Inferior parietal cortex (tissue), 1 donor: ENCODE measurements at regions not wholly inside any gene's neighbourhood (a gene's known extent, or its start where the extent isn't known, plus 50 kb on each side); places are given as distances from the start of the nearest gene placed in this dataset.

Experiments used
- DNase-seq: peaks from one replicate; pipeline ENCODE4 v3.0.0-alpha.2; 2016; ENCODE audit errors: extremely low spot score

- DNase-seq = no peak
These were observed 180.9 kb upstream of the GRIK2 start for GRCh38 chr6:101212640-101213039.

- no peak for DNase-seq
These were observed 171.5 kb upstream of the GRIK2 start for GRCh38 chr6:101222007-101222406.

GRCh38 chr6:101224751-101225150, 168.8 kb upstream of the GRIK2 start:
- DNase-seq = no peak

GRCh38 chr6:101226677-101227135, 166.8 kb upstream of the GRIK2 start:
- DNase-seq = no peak

- DNase-seq = no peak
These were observed 162.6 kb upstream of the GRIK2 start for GRCh38 chr6:101230866-101231265.

- no peak for DNase-seq
These were observed 161.8 kb upstream of the GRIK2 start for GRCh38 chr6:101231606-101232235.

- DNase-seq = no peak
These were observed 160.5 kb upstream of the GRIK2 start for GRCh38 chr6:101232961-101233360.

GRCh38 chr6:101236709-101237108, 156.8 kb upstream of the GRIK2 start:
- DNase-seq = no peak

GRCh38 chr6:101241442-101241841, 152.1 kb upstream of the GRIK2 start:
- no peak for DNase-seq

GRCh38 chr6:101249470-101249869, 144.0 kb upstream of the GRIK2 start:
- no peak for DNase-seq

- no peak for DNase-seq
These were observed 136.3 kb upstream of the GRIK2 start for GRCh38 chr6:101257163-101257562.

- no peak for DNase-seq
These were observed 134.0 kb upstream of the GRIK2 start for GRCh38 chr6:101259505-101259904.

- DNase-seq = no peak
These were observed 129.9 kb upstream of the GRIK2 start for GRCh38 chr6:101263596-101263995.

GRCh38 chr6:101266063-101266462, 127.4 kb upstream of the GRIK2 start:
- no peak for DNase-seq

GRCh38 chr6:101268541-101268940, 125.0 kb upstream of the GRIK2 start:
- DNase-seq = no peak

- DNase-seq = no peak
These were observed 118.3 kb upstream of the GRIK2 start for GRCh38 chr6:101275251-101275650.

- no peak for DNase-seq
These were observed 117.4 kb upstream of the GRIK2 start for GRCh38 chr6:101276066-101276465.

GRCh38 chr6:101279410-101279809, 114.1 kb upstream of the GRIK2 start:
- DNase-seq = no peak

GRCh38 chr6:101281266-101281665, 112.2 kb upstream of the GRIK2 start:
- DNase-seq = no peak

- no peak for DNase-seq
These were observed 109.4 kb upstream of the GRIK2 start for GRCh38 chr6:101284131-101284530.

- DNase-seq = no peak
These were observed 107.4 kb upstream of the GRIK2 start for GRCh38 chr6:101286146-101286545.

- DNase-seq = no peak
These were observed 103.2 kb upstream of the GRIK2 start for GRCh38 chr6:101290346-101290745.

GRCh38 chr6:101294051-101294638, 99.4 kb upstream of the GRIK2 start:
- no peak for DNase-seq

- DNase-seq = no peak
These were observed 98.8 kb upstream of the GRIK2 start for GRCh38 chr6:101294676-101295075.
